Suprapubic skin (tissue), 4 donors: ENCODE measurements at regions not wholly inside any gene's neighbourhood (a gene's known extent, or its start where the extent isn't known, plus 50 kb on each side); places are given as distances from the start of the nearest gene placed in this dataset.

Source experiments
- DNase-seq, 2 donors: peaks; one replicate each; pipeline ENCODE4 v3.0.0-alpha.2; 2019; ENCODE audit warnings: low spot score in 2 of 2
- H3K27ac ChIP-seq: fragments of 200-600 bp; sonication (generic); one replicate; pipeline ENCODE4 v1.5.1; 2019
- H3K27me3 ChIP-seq: fragments of 200-600 bp; sonication (generic); one replicate; pipeline ENCODE4 v1.5.1; 2019
- H3K36me3 ChIP-seq: fragments of 200-600 bp; sonication (generic); one replicate; pipeline ENCODE4 v1.5.1; 2019
- H3K4me1 ChIP-seq: fragments of 200-600 bp; sonication (generic); one replicate; pipeline ENCODE4 v1.5.1; 2019
- H3K4me3 ChIP-seq: fragments of 200-600 bp; sonication (generic); one replicate; pipeline ENCODE4 v1.5.1; 2019; ENCODE audit warnings: mild to moderate bottlenecking
- H3K9me3 ChIP-seq: fragments of 200-600 bp; sonication (generic); one replicate; pipeline ENCODE4 v1.5.1; 2019
- EP300 ChIP-seq: sonication (generic); formaldehyde crosslinking; IDR thresholded peaks from one replicate; pipeline ENCODE4 v1.6.1; 2017; ENCODE audit warnings: antibody characterized with exemption
- POLR2A ChIP-seq, 2 donors: fragments of 450-650 bp; IDR thresholded peaks; one replicate each; pipeline ENCODE4 v1.6.1; 2017; ENCODE audit warnings: antibody characterized with exemption in 2 of 2, mild to moderate bottlenecking in 2 of 2, moderate library complexity in 2 of 2
- POLR2AphosphoS5 ChIP-seq, 3 donors: sonication (generic); formaldehyde crosslinking; IDR thresholded peaks; one replicate each; pipeline ENCODE4 v1.6.1; 2017; ENCODE audit warnings: antibody characterized with exemption in 3 of 3
- WGBS: methylation state at CpG from one replicate; pipeline ENCODE4 v1.1.5; 2018; 5-methylcytosine and 5-hydroxymethylcytosine counted together
- TF ChIP-seq, protein P1 (sequence below), 2 donors: fragments of 200-600 bp in 1 of 2; fragments of 450-650 bp in 1 of 2; sonication (generic) in 1 of 2; IDR thresholded peaks; one replicate each; pipeline ENCODE4 v1.5.1; 2016 to 2019; ENCODE audit warnings: antibody characterized with exemption in 2 of 2, mild to moderate bottlenecking in 1 of 2, moderate library complexity in 1 of 2

- Histone ChIP-seq H3K36me3 (no peaks in the 10 kb centered on the region), H3K27ac (no peak overlapping the region), H3K9me3 (no peaks in the 10 kb centered on the region), H3K4me1 (peaks cover 8% of the 10 kb centered on the region), H3K27me3 (no peaks in the 10 kb centered on the region), H3K4me3 (no peak overlapping the region)
- TF ChIP-seq POLR2A (IDR thresholded peaks at IDR 0.05): no peak
- WGBS: 91% methylated on average over 1 of the region's 1 CpG
- DNase-seq: no peak
Observed at GRCh38 chr1:170226767-170227166, 81.0 kb downstream of the NTMT2 start.

- Histone ChIP-seq H3K27me3 (no peaks in the 10 kb centered on the region), H3K4me3 (no peak overlapping the region), H3K9me3 (no peaks in the 10 kb centered on the region), H3K36me3 (no peaks in the 10 kb centered on the region), H3K4me1 (peaks cover 8% of the 10 kb centered on the region), H3K27ac (no peak overlapping the region)
- TF ChIP-seq POLR2AphosphoS5 (IDR thresholded peaks at IDR 0.05) (no peak), EP300 (no peak), POLR2A (IDR thresholded peaks at IDR 0.05) (no peak)
- TF ChIP-seq, protein P1, sequence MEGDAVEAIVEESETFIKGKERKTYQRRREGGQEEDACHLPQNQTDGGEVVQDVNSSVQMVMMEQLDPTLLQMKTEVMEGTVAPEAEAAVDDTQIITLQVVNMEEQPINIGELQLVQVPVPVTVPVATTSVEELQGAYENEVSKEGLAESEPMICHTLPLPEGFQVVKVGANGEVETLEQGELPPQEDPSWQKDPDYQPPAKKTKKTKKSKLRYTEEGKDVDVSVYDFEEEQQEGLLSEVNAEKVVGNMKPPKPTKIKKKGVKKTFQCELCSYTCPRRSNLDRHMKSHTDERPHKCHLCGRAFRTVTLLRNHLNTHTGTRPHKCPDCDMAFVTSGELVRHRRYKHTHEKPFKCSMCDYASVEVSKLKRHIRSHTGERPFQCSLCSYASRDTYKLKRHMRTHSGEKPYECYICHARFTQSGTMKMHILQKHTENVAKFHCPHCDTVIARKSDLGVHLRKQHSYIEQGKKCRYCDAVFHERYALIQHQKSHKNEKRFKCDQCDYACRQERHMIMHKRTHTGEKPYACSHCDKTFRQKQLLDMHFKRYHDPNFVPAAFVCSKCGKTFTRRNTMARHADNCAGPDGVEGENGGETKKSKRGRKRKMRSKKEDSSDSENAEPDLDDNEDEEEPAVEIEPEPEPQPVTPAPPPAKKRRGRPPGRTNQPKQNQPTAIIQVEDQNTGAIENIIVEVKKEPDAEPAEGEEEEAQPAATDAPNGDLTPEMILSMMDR (IDR thresholded peaks at IDR 0.05): no peak
- WGBS: 67% methylated on average over 1 of the region's 1 CpG
- no peak for DNase-seq
Observed at GRCh38 chr1:170230323-170230722, 84.6 kb downstream of the NTMT2 start.

GRCh38 chr1:170231662-170232061 lies 85.9 kb downstream of the NTMT2 start:
- TF ChIP-seq POLR2A (IDR thresholded peaks at IDR 0.05) (no peak), POLR2AphosphoS5 (IDR thresholded peaks at IDR 0.05) (no peak), EP300 (no peak)
- TF ChIP-seq, protein P1 (IDR thresholded peaks at IDR 0.05): no peak
- 65% methylated on average over 1 of the region's 1 CpG for WGBS

GRCh38 chr1:170238704-170239391 lies 93.1 kb downstream of the NTMT2 start:
- WGBS: 62% methylated on average over 7 of the region's 7 CpGs
- no peaks in the 10 kb centered on the region for H3K9me3 ChIP-seq
- TF ChIP-seq, protein P1 (IDR thresholded peaks at IDR 0.05): no peak
- H3K27ac ChIP-seq: peak overlapping the region; percentile 42
- no peaks in the 10 kb centered on the region for H3K36me3 ChIP-seq
- no peak overlapping the region for H3K4me3 ChIP-seq
- DNase-seq: no peak
- H3K4me1 ChIP-seq: peaks cover 11% of the 10 kb centered on the region
- H3K27me3 ChIP-seq: no peaks in the 10 kb centered on the region

More at GRCh38 chr1:170231662-170232061, 85.9 kb downstream of the NTMT2 start:
- Histone ChIP-seq H3K36me3 (no peaks in the 10 kb centered on the region), H3K9me3 (no peaks in the 10 kb centered on the region), H3K4me1 (no peaks in the 10 kb centered on the region), H3K27me3 (no peaks in the 10 kb centered on the region), H3K27ac (no peak overlapping the region), H3K4me3 (no peak overlapping the region)
- no peak for DNase-seq

DNA sequence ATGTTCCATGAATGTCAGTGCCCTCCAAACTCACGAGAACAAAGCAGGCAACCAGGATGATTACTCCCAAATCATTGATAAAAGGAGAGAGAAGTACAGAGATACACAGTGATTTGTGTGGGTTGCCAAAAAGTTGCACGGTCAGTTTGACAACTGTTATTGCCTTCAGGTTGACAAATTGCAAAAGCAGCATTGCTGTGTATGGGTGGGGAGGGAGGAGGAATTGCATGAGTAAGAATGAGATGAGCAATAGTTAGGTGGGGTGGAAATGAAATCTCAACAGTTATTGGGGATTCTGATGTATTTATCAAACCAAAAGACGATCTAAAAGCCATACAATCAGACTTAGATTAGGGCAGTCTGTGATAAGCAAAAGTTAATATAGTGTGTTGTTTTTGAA lies 93.7 kb downstream of the NTMT2 start:
- Histone ChIP-seq H3K4me3 (no peak overlapping the region), H3K27ac (peak overlapping the region; percentile 42), H3K27me3 (no peaks in the 10 kb centered on the region), H3K9me3 (no peaks in the 10 kb centered on the region), H3K36me3 (no peaks in the 10 kb centered on the region), H3K4me1 (peaks cover 11% of the 10 kb centered on the region)
- no peak for TF ChIP-seq POLR2AphosphoS5 (IDR thresholded peaks at IDR 0.05)
- TF ChIP-seq POLR2A (IDR thresholded peaks at IDR 0.05): no peak
- TF ChIP-seq, protein P1 (IDR thresholded peaks at IDR 0.05): no peak
- no peak for TF ChIP-seq EP300
- 43% methylated on average over 3 of the region's 3 CpGs for WGBS
- no peak for DNase-seq

- H3K27me3 ChIP-seq: no peaks in the 10 kb centered on the region
- WGBS: 77% methylated on average over 2 of the region's 2 CpGs
- H3K9me3 ChIP-seq: no peaks in the 10 kb centered on the region
- H3K4me3 ChIP-seq: no peak overlapping the region
- DNase-seq: no peak
- no peaks in the 10 kb centered on the region for H3K36me3 ChIP-seq
- no peak overlapping the region for H3K27ac ChIP-seq
- H3K4me1 ChIP-seq: peaks cover 11% of the 10 kb centered on the region
- TF ChIP-seq, protein P1 (IDR thresholded peaks at IDR 0.05): no peak
- TF ChIP-seq POLR2A (IDR thresholded peaks at IDR 0.05) (no peak), EP300 (no peak), POLR2AphosphoS5 (IDR thresholded peaks at IDR 0.05) (no peak)
Observed at GRCh38 chr1:170240409-170240808, 94.7 kb downstream of the NTMT2 start.
